ENCODE measurements at regions not wholly inside any gene's neighbourhood (a gene's known extent, or its start where the extent isn't known, plus 50 kb on each side); places are given as distances from the start of the nearest gene placed in this dataset.

GRCh38 chr1:213474054-213474453, 423.0 kb downstream of the RPS6KC1 start:
- TF ChIP-seq GLIS3 (CRISPR knock-in tag; IDR thresholded peaks at IDR 0.05) (no peak), ZFP30 (CRISPR knock-in tag; IDR thresholded peaks at IDR 0.05) (no peak), TCF4 (CRISPR knock-in tag; IDR thresholded peaks at IDR 0.05; ENCODE audit: borderline replicate concordance) (no peak), PPARA (CRISPR knock-in tag; IDR thresholded peaks at IDR 0.05; ENCODE audit: borderline replicate concordance) (no peak), PATZ1 (CRISPR knock-in tag; IDR thresholded peaks at IDR 0.05; ENCODE audit: borderline replicate concordance) (no peak), OSR1 (CRISPR knock-in tag; IDR thresholded peaks at IDR 0.05) (no peak), ZNF8 (CRISPR knock-in tag; IDR thresholded peaks at IDR 0.05) (no peak), BACH2 (CRISPR knock-in tag; IDR thresholded peaks at IDR 0.05; ENCODE audit: borderline replicate concordance) (no peak)
- ATAC-seq, result no peak

GRCh38 chr1:213481395-213481794, 430.4 kb downstream of the RPS6KC1 start:
- no peak for TF ChIP-seq CSDC2 (CRISPR knock-in tag; IDR thresholded peaks at IDR 0.05)
- TF ChIP-seq SNAI2 (CRISPR knock-in tag; IDR thresholded peaks at IDR 0.05), result no peak
- no peak for TF ChIP-seq BACH2 (CRISPR knock-in tag; IDR thresholded peaks at IDR 0.05; ENCODE audit: borderline replicate concordance)
- TF ChIP-seq ZFP3 (CRISPR knock-in tag; IDR thresholded peaks at IDR 0.05), result no peak
- ATAC-seq, result no peak

GRCh38 chr1:213484333-213484732, 433.3 kb downstream of the RPS6KC1 start:
- ATAC-seq, result no peak
- TF ChIP-seq TOX (CRISPR knock-in tag; IDR thresholded peaks at IDR 0.05; ENCODE audit: borderline replicate concordance), result no peak
- no peak for TF ChIP-seq GLIS3 (CRISPR knock-in tag; IDR thresholded peaks at IDR 0.05)
- no peak for TF ChIP-seq TSHZ2 (CRISPR knock-in tag; IDR thresholded peaks at IDR 0.05)
- no peak for TF ChIP-seq SNAI2 (CRISPR knock-in tag; IDR thresholded peaks at IDR 0.05)
- no peak for TF ChIP-seq ZNF565 (CRISPR knock-in tag; conservative IDR thresholded peaks at IDR 0.05; ENCODE audit: low read depth)
- TF ChIP-seq CSDC2 (CRISPR knock-in tag; IDR thresholded peaks at IDR 0.05), result no peak
- TF ChIP-seq CREB5 (CRISPR knock-in tag; IDR thresholded peaks at IDR 0.05; ENCODE audit: low read depth), result no peak
- TF ChIP-seq ARNTL (CRISPR knock-in tag; IDR thresholded peaks at IDR 0.05; ENCODE audit: borderline replicate concordance, low read depth), result no peak

GRCh38 chr1:213484758-213485157, 433.7 kb downstream of the RPS6KC1 start:
- TF ChIP-seq PPARA (CRISPR knock-in tag; IDR thresholded peaks at IDR 0.05; ENCODE audit: borderline replicate concordance), result no peak
- TF ChIP-seq TCF4 (CRISPR knock-in tag; IDR thresholded peaks at IDR 0.05; ENCODE audit: borderline replicate concordance), result no peak
- TF ChIP-seq ZC3H10 (CRISPR knock-in tag; IDR thresholded peaks at IDR 0.05), result no peak
- TF ChIP-seq ZNF70 (CRISPR knock-in tag; IDR thresholded peaks at IDR 0.05), result no peak
- no peak for TF ChIP-seq ZFP30 (CRISPR knock-in tag; IDR thresholded peaks at IDR 0.05)
- no peak for TF ChIP-seq POU6F1 (CRISPR knock-in tag; IDR thresholded peaks at IDR 0.05; ENCODE audit: borderline replicate concordance, low read depth)
- no peak for TF ChIP-seq RARB (CRISPR knock-in tag; IDR thresholded peaks at IDR 0.05)
- no peak for TF ChIP-seq ZNF8 (CRISPR knock-in tag; IDR thresholded peaks at IDR 0.05)
- no peak for TF ChIP-seq CREB5 (CRISPR knock-in tag; IDR thresholded peaks at IDR 0.05; ENCODE audit: low read depth)
- TF ChIP-seq TOX (CRISPR knock-in tag; IDR thresholded peaks at IDR 0.05; ENCODE audit: borderline replicate concordance), result no peak
- no peak for TF ChIP-seq OSR1 (CRISPR knock-in tag; IDR thresholded peaks at IDR 0.05)
- no peak for TF ChIP-seq BACH2 (CRISPR knock-in tag; IDR thresholded peaks at IDR 0.05; ENCODE audit: borderline replicate concordance)
- no peak for TF ChIP-seq ARNTL (CRISPR knock-in tag; IDR thresholded peaks at IDR 0.05; ENCODE audit: borderline replicate concordance, low read depth)
- TF ChIP-seq PATZ1 (CRISPR knock-in tag; IDR thresholded peaks at IDR 0.05; ENCODE audit: borderline replicate concordance), result no peak
- TF ChIP-seq GLIS3 (CRISPR knock-in tag; IDR thresholded peaks at IDR 0.05), result no peak
- no peak for TF ChIP-seq TSHZ2 (CRISPR knock-in tag; IDR thresholded peaks at IDR 0.05)
- TF ChIP-seq ESRRG (CRISPR knock-in tag; IDR thresholded peaks at IDR 0.05), result no peak
- ATAC-seq, result no peak

Measured in SK-N-SH treated with all-trans-retinoic acid at 6 μM for 48 hours (cell line).